Transverse colon (tissue), 4 donors: ENCODE measurements at regions not wholly inside any gene's neighbourhood (a gene's known extent, or its start where the extent isn't known, plus 50 kb on each side); places are given as distances from the start of the nearest gene placed in this dataset.

Source experiments
- EP300 ChIP-seq: sonication (generic); formaldehyde crosslinking; IDR thresholded peaks from one replicate; pipeline ENCODE4 v1.6.1; 2017; ENCODE audit warnings: antibody characterized with exemption, low read depth
- POLR2A ChIP-seq: fragments of 450-650 bp; IDR thresholded peaks from one replicate; pipeline ENCODE4 v1.6.1; 2016; ENCODE audit warnings: antibody characterized with exemption, mild to moderate bottlenecking, moderate library complexity
- POLR2AphosphoS5 ChIP-seq, 3 donors: sonication (generic); formaldehyde crosslinking; IDR thresholded peaks; one replicate each; pipeline ENCODE4 v1.6.1; 2016; ENCODE audit warnings: antibody characterized with exemption in 3 of 3
- TF ChIP-seq, protein P1 (sequence below), 5 experiments: fragments of 200-600 bp in 3 of 5; fragments of 450-650 bp in 2 of 5; sonication (generic) in 3 of 5; IDR thresholded peaks; 1 replicate in 2 of 5; 2 replicates in 3 of 5; pipeline ENCODE4 v1.5.1; 2016 to 2017; ENCODE audit warnings: antibody characterized with exemption in 5 of 5, inconsistent platforms in 3 of 5, mild to moderate bottlenecking in 2 of 5, moderate library complexity in 1 of 5

DNA sequence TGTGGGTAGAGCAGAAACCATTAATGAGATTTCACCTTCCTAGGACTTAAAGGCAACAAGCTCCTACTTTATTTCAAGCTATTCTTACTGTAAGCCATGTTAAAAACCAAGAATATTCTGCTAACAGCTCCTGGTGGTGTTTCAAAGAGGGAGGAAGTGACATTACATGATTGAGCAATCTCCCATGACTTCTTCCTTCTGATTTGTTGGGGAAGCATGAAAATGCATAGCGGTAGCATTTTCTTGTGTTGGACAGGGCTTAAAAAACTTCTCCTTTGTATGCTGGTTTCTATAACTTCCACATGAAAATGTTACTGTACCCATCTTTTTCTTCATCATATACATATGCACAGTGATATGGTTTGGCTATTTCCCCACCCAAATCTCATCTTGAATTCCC is 297.0 kb upstream of the SNX7 start:
- TF ChIP-seq, protein P1, sequence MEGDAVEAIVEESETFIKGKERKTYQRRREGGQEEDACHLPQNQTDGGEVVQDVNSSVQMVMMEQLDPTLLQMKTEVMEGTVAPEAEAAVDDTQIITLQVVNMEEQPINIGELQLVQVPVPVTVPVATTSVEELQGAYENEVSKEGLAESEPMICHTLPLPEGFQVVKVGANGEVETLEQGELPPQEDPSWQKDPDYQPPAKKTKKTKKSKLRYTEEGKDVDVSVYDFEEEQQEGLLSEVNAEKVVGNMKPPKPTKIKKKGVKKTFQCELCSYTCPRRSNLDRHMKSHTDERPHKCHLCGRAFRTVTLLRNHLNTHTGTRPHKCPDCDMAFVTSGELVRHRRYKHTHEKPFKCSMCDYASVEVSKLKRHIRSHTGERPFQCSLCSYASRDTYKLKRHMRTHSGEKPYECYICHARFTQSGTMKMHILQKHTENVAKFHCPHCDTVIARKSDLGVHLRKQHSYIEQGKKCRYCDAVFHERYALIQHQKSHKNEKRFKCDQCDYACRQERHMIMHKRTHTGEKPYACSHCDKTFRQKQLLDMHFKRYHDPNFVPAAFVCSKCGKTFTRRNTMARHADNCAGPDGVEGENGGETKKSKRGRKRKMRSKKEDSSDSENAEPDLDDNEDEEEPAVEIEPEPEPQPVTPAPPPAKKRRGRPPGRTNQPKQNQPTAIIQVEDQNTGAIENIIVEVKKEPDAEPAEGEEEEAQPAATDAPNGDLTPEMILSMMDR (IDR thresholded peaks at IDR 0.05) = no peak
- TF ChIP-seq POLR2A (no peak), POLR2AphosphoS5 (IDR thresholded peaks at IDR 0.05) (no peak), EP300 (no peak)
